CD14-positive monocyte (primary cell): ENCODE measurements at regions not wholly inside any gene's neighbourhood (a gene's known extent, or its start where the extent isn't known, plus 50 kb on each side); places are given as distances from the start of the nearest gene placed in this dataset.

Experiments used
- DNase-seq, 3 donors: peaks; one replicate each; pipeline ENCODE4 v3.0.0-alpha.2; 2011 to 2022
- H2AFZ ChIP-seq: 2 replicates; pipeline ENCODE4 v1.6.0; 2012; ENCODE audit warnings: mild to moderate bottlenecking, low read depth, low read length, inconsistent platforms; ENCODE audit not compliant: insufficient read depth, poor library complexity, severe bottlenecking
- H3K27ac ChIP-seq, 2 donors: 1 replicate in 1 of 2; 2 replicates in 1 of 2; pipeline ENCODE4 v1.5.1; 2012 to 2013; ENCODE audit warnings: low read length in 2 of 2, control low read depth in 1 of 2, inconsistent platforms in 1 of 2, low read depth in 1 of 2, mild to moderate bottlenecking in 1 of 2
- H3K27me3 ChIP-seq, 2 donors: one replicate each; pipeline versions ENCODE4 v1.6.0 to v1.6.1; 2011 to 2013; ENCODE audit warnings: low read length in 2 of 2; ENCODE audit not compliant: control insufficient read depth in 2 of 2, insufficient read depth in 2 of 2
- H3K36me3 ChIP-seq, 2 donors: replicated peaks in 1 of 2; 1 replicate in 1 of 2; 2 replicates in 1 of 2; pipeline versions ENCODE4 v1.5.1 to v1.6.1; 2012 to 2013; ENCODE audit warnings: low read length in 2 of 2, control low read depth in 1 of 2, inconsistent platforms in 1 of 2, mild to moderate bottlenecking in 1 of 2; ENCODE audit not compliant: insufficient read depth in 2 of 2, control insufficient read depth in 1 of 2
- H3K4me1 ChIP-seq, 2 donors: 1 replicate in 1 of 2; 2 replicates in 1 of 2; pipeline versions ENCODE4 v1.5.1 to v1.6.1; 2012 to 2013; ENCODE audit warnings: low read length in 2 of 2, control low read depth in 1 of 2, inconsistent platforms in 1 of 2, mild to moderate bottlenecking in 1 of 2, moderate library complexity in 1 of 2; ENCODE audit not compliant: insufficient read depth in 2 of 2, control insufficient read depth in 1 of 2
- H3K4me2 ChIP-seq: replicated peaks from 2 replicates; pipeline ENCODE3; 2012; ENCODE audit warnings: low read length, moderate library complexity, mild to moderate bottlenecking; ENCODE audit not compliant: poor library complexity, severe bottlenecking; ENCODE audit errors: extremely low read depth
- H3K4me3 ChIP-seq, 3 experiments: fragments of 200-600 bp in 1 of 3; sonication (generic) in 1 of 3; replicated peaks in 1 of 3; 1 replicate in 2 of 3; 2 replicates in 1 of 3; pipeline ENCODE4 v1.5.1; 2011 to 2013; ENCODE audit warnings: low read length in 3 of 3, mild to moderate bottlenecking in 3 of 3, control low read depth in 2 of 3, low read depth in 2 of 3, inconsistent platforms in 1 of 3, moderate library complexity in 1 of 3
- H3K79me2 ChIP-seq: 2 replicates; pipeline ENCODE4 v1.6.0; 2012; ENCODE audit warnings: mild to moderate bottlenecking, control low read depth, inconsistent platforms, low read length, moderate library complexity; ENCODE audit not compliant: insufficient read depth
- H3K9ac ChIP-seq: 2 replicates; pipeline ENCODE4 v1.6.0; 2017; ENCODE audit warnings: low read length, mild to moderate bottlenecking; ENCODE audit not compliant: insufficient read depth, poor library complexity, severe bottlenecking
- H3K9me3 ChIP-seq, 2 donors: replicated peaks in 1 of 2; 1 replicate in 1 of 2; 2 replicates in 1 of 2; pipeline versions ENCODE4 v1.5.1 to v1.6.1; 2012 to 2013; ENCODE audit warnings: low read length in 2 of 2, control low read depth in 1 of 2; ENCODE audit not compliant: control insufficient read depth in 1 of 2, insufficient read depth in 1 of 2
- H4K20me1 ChIP-seq: 2 replicates; pipeline ENCODE4 v1.6.0; 2012; ENCODE audit warnings: mild to moderate bottlenecking, low read length, control low read depth, moderate library complexity; ENCODE audit not compliant: insufficient read depth
- H3K27ac Mint-ChIP-seq, 7 donors: one replicate each; pipeline ENCODE4 v1.8.0; 2020; ENCODE audit warnings: mild to moderate bottlenecking in 7 of 7, mixed read lengths in 7 of 7, moderate library complexity in 6 of 7, inconsistent platforms in 2 of 7
- H3K27me3 Mint-ChIP-seq, 3 donors: one replicate each; pipeline ENCODE4 v1.8.0; 2021 to 2022; ENCODE audit warnings: low read depth in 3 of 3, mild to moderate bottlenecking in 3 of 3, mixed read lengths in 3 of 3, moderate library complexity in 3 of 3, inconsistent platforms in 1 of 3
- H3K36me3 Mint-ChIP-seq, 2 donors: one replicate each; pipeline ENCODE4 v1.8.0; 2020; ENCODE audit warnings: mixed read lengths in 2 of 2, inconsistent platforms in 1 of 2, mild to moderate bottlenecking in 1 of 2
- H3K4me1 Mint-ChIP-seq: one replicate; pipeline ENCODE4 v1.8.0; 2020; ENCODE audit warnings: mild to moderate bottlenecking, mixed read lengths
- H3K4me3 Mint-ChIP-seq, 2 donors: one replicate each; pipeline ENCODE4 v1.8.0; 2020; ENCODE audit warnings: mild to moderate bottlenecking in 2 of 2, mixed read lengths in 2 of 2, moderate library complexity in 1 of 2
- H3K9me3 Mint-ChIP-seq, 7 donors: one replicate each; pipeline ENCODE4 v1.8.0; 2020 to 2022; ENCODE audit warnings: mixed read lengths in 7 of 7, mild to moderate bottlenecking in 6 of 7, moderate library complexity in 6 of 7, inconsistent platforms in 2 of 7
- CTCF ChIP-seq: fragments of 200-600 bp; IDR thresholded peaks from one replicate; pipeline ENCODE4 v1.8.0; 2022; ENCODE audit warnings: antibody characterized with exemption, mild to moderate bottlenecking
- WGBS: methylation state at CpG from one replicate; pipeline ENCODE4 v1.1.5; 2013; ENCODE audit warnings: missing lambda C conversion rate; ENCODE audit not compliant: insufficient coverage; 5-methylcytosine and 5-hydroxymethylcytosine counted together
- intact Hi-C, 2 donors: fragments of 100-400 bp; cut with micrococcal nuclease; formaldehyde crosslinking; loops; one replicate each; pipeline versions ENCODE4 v1.15.0 to v1.15.1; 2023

- no peaks in the 10 kb centered on the region for H3K4me1 Mint-ChIP-seq
- Histone ChIP-seq H2AFZ (no peak overlapping the region), H3K9me3 (no peaks in the 10 kb centered on the region), H4K20me1 (no peaks in the 10 kb centered on the region), H3K4me1 (no peaks in the 10 kb centered on the region), H3K79me2 (no peaks in the 10 kb centered on the region), H3K27ac (no peak overlapping the region), H3K36me3 (no peaks in the 10 kb centered on the region), H3K9ac (no peak overlapping the region), H3K27me3 (no peaks in the 10 kb centered on the region), H3K4me3 (no peak overlapping the region), H3K4me2 (no peak overlapping the region)
- 100% methylated on average over 3 of the region's 7 CpGs for WGBS
- peaks cover 0 to 4% (median 2%) of the 10 kb centered on the region in 7 donors for H3K9me3 Mint-ChIP-seq
- intact Hi-C loops, result no loop called here
- H3K4me3 Mint-ChIP-seq, result no peak overlapping the region
- no peak for DNase-seq
- no peak for TF ChIP-seq CTCF
- H3K27ac Mint-ChIP-seq, result no peak overlapping the region
- H3K27me3 Mint-ChIP-seq, result no peaks in the 10 kb centered on the region
- H3K36me3 Mint-ChIP-seq, result no peaks in the 10 kb centered on the region
These were observed 358.3 kb upstream of the TPM1 start for GRCh38 chr15:62684123-62684808.

- no peaks in the 10 kb centered on the region for H4K20me1 ChIP-seq
- no peaks in the 10 kb centered on the region for H3K36me3 ChIP-seq
- H3K9ac ChIP-seq, result no peak overlapping the region
- TF ChIP-seq CTCF, result peak; percentile 33
- H3K9me3 Mint-ChIP-seq, result peaks cover 0 to 2% (median 0%) of the 10 kb centered on the region in 7 donors
- H3K9me3 ChIP-seq, result no peaks in the 10 kb centered on the region
- no peak overlapping the region for H3K27ac Mint-ChIP-seq
- peak in 1 of 3 donors; percentile 5 for DNase-seq
- H3K27ac ChIP-seq, result no peak overlapping the region
- WGBS, result no CpG with 5 or more reads among the region's 2 CpGs
- peaks cover 0 to 2% (median 0%) of the 10 kb centered on the region in 3 donors for H3K27me3 Mint-ChIP-seq
- no peaks in the 10 kb centered on the region for H3K79me2 ChIP-seq
- no peak overlapping the region for H3K4me3 Mint-ChIP-seq
- intact Hi-C loops, result no loop called here
- H3K4me3 ChIP-seq, result no peak overlapping the region
- no peak overlapping the region for H2AFZ ChIP-seq
- H3K27me3 ChIP-seq, result no peaks in the 10 kb centered on the region
- H3K36me3 Mint-ChIP-seq, result no peaks in the 10 kb centered on the region
- no peaks in the 10 kb centered on the region for H3K4me1 Mint-ChIP-seq
- H3K4me1 ChIP-seq, result no peaks in the 10 kb centered on the region
- H3K4me2 ChIP-seq, result no peak overlapping the region
These were observed 351.5 kb upstream of the TPM1 start for GRCh38 chr15:62691008-62691407.
